ENCODE measurements at regions not wholly inside any gene's neighbourhood (a gene's known extent, or its start where the extent isn't known, plus 50 kb on each side); places are given as distances from the start of the nearest gene placed in this dataset.
"Not testable (repeated sequence)": the region's sequence is repeated elsewhere in the genome, so short reads cannot be mapped to it uniquely, and the experiment has no call there.

DNA sequence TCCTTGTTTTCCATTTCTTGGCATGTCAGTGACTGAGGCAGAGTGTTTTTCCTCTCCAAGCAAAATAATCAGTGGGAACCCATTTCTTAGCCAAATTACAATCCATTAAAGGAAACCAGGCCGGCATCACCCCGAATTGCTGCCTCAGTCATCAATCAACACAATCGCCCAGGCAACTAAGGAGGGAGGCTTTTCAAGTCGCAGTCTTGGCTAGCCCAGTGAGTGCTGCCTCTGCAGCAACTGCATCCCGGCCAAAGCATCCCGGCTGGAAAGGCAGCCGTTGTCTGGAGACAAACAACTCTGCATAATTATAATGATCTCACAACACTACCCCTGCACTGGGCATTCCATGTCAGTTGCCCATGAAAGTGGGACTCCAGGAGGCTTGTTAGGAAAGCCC is 213.5 kb upstream of the PRICKLE2 start:
- ATAC-seq: no peak
- DNase-seq (ENCODE audit: low spot score): no peak

DNA sequence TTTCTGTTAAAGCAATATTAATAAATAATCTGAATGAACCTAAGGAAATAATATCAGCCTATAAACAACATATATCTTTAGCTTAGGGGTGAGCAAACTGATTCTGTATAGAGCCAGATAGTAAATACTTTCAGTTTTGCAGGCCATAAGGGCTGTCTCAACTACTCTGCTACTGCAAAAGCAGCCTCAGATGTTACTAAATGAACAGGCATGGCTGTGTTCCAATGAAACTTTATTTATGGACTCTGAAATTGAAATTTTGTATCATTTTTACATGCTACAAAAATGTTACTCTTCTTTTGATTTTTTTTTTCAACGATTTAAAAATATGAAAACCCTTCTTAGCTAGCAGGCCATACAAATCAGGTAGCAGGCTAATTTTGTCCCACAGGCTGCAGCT is 212.8 kb upstream of the PRICKLE2 start:
- ATAC-seq: no peak
- no peak for DNase-seq (ENCODE audit: low spot score)

DNA sequence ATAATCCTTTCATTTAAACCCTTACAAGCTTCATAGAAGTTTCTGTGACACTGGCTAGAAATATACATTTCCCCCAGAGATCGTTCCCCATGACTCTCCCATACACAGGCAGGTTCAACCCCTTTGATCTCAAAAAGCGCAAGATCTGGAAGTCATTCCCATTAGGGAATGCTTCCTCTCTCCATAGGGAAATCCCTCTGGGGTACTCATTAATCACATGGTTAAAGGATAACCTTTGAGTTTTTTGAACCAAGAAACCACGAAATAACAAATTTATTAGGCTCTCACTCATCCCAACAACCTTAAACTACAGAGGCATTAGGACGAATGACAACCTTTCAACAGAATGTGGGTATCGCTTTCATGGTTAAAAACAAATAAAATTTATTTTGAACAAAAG is 211.9 kb upstream of the PRICKLE2 start:
- ATAC-seq (no peak), DNase-seq (ENCODE audit: low spot score) (no peak)

DNA sequence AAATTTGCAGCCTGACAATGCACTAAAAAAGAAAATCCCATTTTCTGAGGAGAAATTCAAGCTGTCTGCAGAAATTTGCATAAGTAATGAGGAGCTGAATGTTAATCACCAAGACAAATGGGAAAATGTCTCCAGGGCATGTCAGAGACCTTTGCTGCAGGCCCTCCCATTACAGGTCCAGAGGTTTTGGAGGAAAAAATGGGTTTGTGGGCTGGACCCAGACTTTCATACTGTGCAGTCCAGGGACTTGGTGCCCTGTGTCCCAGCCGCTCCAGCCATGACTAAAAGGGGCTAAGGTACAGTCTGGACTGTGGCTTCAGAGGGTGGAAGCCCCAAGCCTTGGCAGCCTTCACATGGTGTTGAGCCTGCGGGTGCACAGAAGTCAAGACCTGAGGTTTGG is 209.8 kb upstream of the PRICKLE2 start:
- DNase-seq (ENCODE audit: low spot score); ATAC-seq: not testable (repeated sequence)

DNA sequence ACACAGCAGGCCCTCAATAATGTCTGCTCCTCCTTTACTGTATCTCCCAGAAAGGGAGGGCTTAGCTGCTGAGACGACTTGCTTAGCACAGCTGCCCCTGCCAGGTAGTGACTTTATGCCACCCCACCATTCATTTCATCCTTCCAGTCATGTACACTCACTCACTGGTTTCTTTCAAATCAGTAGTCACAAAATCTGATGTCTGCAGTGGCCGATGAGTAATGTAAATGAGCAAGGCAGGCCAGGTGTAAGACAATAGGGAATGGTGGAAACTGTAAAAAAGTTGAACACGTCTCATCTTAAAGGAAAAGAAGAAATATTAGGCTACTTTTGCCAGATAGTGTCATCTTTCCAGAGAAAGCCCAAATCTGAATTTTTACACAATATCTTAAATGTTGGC is 207.6 kb upstream of the PRICKLE2 start:
- no peak for ATAC-seq
- DNase-seq (ENCODE audit: low spot score): no peak

DNA sequence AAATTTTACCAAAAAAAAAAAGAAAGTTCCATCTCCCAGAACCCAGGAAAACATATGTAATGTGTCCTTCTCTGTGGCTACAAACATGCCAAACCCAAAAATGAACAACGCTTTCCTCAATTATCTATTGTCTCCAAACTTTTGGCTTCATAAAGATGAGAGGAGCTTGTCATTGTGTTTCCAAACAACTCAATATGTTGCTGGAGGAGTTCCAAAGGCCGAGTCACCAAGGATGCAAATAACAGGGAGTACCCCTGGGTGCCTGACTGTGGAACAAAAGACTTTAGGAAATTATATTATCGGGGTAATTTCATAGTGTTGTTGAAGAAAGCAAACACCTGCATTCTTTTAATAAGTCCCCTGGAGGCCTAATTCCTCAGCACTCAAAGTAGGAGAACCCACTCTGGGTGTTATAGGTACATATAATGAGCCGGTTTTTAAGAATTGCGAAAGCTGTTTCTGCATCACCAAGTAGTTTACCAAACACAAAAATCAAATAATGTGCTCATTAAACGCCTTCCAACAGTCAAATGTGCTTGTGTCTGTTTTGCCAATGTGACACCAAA is 206.3 kb upstream of the PRICKLE2 start:
- DNase-seq (ENCODE audit: low spot score) (no peak), ATAC-seq (no peak)

DNA sequence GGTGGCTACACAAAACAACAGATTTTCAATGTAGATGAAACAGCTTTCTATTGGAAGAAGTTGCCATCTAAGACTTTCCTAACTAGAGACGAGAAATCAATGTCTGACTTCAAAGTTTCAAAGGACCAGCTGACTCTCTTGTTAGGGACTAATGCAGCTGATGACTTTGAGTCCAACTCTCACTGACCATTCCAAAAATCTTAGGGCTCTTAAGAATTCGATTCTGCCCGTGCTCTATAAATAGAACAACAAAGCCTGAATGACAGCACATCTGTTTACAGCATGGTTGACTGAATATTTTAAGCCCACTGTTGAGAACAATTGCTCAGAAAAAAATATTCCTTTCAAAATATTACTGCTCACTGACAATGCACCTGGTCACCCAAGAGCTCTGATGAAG is 202.4 kb upstream of the PRICKLE2 start:
- no peak for DNase-seq (ENCODE audit: low spot score)
- no peak for ATAC-seq

DNA sequence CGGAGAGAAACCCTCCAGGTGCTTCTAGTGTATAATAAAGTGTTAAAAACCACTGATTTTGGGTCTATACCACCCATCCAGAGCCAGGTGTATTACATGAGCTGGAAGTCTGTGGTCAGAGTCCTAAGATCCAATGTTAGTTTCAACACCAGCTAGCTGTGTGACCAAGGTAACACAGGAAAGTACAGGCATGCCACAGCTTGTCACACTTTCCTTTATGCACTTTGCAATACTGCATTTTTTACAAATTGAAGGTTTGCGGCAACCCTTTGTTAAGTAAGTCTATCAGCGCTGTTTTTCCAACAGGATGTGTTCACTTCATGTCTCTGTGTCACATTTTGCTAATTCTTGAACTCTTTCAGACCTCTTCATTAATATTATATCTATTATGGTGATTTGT is 201.3 kb upstream of the PRICKLE2 start:
- DNase-seq (ENCODE audit: low spot score) (no peak), ATAC-seq (no peak)

DNA sequence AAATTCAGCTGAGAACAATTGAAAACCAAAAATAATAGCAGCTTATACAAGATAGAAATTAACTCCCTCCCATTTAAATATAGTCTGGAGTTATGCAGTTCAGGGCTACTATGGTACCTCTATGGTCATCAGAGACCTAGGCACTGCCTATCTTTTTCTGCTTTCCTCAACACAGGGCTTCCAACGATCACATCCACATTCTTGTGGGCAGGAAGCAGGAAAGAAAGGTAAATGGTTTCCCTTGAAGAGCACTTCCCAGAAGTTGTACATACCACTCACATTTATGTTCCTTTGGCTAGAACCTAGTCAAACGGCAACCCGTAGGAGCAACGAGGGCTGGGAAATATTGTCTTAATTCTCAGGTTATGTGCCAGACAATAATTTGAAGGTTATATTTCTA is 197.7 kb upstream of the PRICKLE2 start:
- DNase-seq (ENCODE audit: low spot score) (no peak), ATAC-seq (no peak)

DNA sequence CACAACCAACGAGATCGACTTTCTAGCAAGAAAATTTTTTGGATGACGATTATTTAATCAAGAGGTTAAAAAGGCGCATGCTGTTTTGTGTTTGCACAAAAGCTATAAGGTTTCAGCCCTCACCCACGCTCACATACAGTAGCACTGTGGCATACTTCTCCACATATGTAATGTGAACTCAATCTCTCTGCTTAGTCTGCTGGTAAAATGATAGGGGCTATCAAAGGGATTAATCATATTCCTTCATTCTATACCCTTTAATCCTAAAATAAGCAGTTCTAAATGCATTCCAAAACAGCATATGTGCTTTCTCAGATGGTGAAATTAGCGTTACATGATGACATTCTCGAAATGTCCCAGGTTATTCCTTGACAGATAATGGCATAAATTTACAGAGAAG is 196.9 kb upstream of the PRICKLE2 start:
- ATAC-seq: no peak

DNA sequence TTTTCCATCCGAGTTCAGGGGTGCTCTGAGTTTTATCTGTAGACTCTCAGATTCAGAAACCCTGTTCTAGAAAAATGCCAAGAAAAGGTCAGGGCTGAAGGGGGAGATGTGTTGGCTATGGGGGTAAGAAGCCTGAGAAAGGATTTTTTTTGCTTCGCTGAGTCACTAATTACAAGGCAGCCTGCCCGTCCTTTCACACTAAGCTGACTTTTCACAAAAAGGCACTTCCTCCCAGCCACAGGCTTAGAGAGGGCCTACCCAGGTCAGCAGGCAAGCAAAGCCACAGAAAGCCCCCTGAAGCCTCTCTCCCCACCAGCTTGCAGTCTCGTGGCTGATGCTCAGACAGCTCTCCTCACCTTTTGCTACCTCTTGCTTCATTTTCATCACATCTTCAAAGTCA is 192.6 kb upstream of the PRICKLE2 start:
- ATAC-seq (no peak), DNase-seq (ENCODE audit: low spot score) (no peak)

More for the DNA sequence above, 196.9 kb upstream of the PRICKLE2 start:
- no peak for DNase-seq (ENCODE audit: low spot score)

DNA sequence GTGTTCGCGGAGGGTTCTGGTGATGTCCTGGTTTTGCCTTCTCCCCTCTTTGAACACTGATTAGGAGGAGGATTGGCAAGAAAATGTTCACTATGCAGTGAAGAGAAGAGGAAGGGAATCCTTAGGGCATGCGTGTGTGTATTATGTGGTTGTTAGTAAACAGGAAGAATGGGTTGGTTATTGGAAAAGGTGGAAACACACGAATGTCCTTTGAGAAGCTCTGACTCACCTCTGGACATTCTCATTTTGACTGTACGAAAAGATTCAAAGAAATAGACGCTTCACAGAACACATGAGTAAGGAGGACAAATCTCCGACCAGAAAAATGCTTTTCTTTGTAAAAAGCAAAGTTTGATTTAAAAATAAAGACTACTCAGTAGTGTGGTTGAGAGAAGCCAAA is 188.8 kb upstream of the PRICKLE2 start:
- DNase-seq (ENCODE audit: low spot score): no peak
- ATAC-seq: no peak

DNA sequence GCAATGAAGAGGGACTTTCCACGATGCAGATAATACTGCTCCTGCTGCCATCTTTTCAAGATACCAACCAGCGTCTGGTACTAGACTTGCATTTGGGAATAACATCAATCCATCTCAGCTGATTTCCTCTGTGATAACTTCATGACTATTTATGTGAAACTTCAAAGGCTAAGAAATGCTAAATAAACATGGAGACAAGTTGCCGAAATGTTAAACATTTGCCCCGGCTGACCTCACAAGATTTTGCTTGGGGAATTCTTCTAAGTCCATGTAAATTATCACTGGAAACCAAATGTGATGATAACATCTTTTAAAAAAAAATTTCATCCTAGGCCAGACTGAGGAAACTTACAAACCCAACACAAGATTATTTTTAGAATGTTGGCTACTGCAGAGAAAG is 185.8 kb upstream of the PRICKLE2 start:
- ATAC-seq: no peak

DNA sequence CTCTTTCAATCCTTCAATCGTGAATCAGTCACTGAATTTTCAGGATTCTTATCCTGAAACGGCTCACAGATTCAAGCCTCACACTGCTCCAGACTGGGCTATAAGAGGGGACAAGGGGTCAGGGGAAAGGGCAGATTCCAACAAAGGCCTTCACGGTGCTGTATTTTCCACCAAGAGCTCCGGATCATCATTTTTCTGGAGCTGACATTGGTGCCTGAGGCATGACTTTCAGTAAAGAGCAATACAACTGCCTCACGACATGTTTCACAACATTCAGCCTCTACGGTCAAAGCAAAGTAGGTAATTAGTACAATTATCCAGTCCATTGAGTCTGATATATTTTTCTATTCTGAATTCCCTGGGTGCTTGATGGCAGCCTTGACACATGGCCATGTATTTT is 185.0 kb upstream of the PRICKLE2 start:
- no peak for DNase-seq (ENCODE audit: low spot score)
- ATAC-seq: no peak

More for the DNA sequence above, 185.8 kb upstream of the PRICKLE2 start:
- no peak for DNase-seq (ENCODE audit: low spot score)

DNA sequence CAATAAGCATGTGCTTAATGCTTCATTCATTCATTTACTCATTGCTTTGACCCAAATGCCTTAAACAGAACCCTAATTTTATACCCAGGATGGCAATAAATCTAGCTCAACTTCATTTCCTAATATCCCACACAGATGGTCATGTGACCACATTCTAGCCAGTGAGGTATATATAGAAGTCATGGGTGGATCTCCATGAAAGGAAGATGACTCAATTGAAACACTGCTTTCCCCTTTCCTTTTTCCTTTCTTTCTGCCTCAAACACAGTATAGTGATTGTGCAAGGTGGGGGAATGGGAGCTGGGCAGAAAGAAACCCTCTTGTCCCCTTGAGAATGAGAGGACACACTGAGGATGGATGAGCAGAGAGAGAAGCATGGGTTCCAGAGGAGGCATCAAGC is 183.5 kb upstream of the PRICKLE2 start:
- ATAC-seq (no peak), DNase-seq (ENCODE audit: low spot score) (no peak)

DNA sequence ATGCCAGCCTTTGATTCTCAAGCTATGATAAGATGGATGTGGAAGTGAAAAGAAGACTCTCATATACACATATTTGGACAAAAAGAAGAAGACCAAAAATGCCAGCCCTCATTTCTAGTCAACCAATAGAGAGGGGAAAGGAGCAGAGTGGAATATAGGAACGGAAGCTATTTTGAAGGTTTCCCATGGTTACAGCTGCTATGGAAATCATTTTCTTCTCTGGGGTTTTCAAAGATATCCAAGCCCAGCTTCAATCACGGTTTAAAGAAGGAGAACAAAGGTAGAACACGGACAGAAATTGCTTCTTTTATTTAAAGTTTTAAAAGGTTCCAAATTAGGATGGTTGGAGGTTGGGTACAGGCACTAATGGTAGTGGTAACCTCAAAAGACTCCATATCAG is 181.0 kb upstream of the PRICKLE2 start:
- ATAC-seq (no peak), DNase-seq (ENCODE audit: low spot score) (no peak)

DNA sequence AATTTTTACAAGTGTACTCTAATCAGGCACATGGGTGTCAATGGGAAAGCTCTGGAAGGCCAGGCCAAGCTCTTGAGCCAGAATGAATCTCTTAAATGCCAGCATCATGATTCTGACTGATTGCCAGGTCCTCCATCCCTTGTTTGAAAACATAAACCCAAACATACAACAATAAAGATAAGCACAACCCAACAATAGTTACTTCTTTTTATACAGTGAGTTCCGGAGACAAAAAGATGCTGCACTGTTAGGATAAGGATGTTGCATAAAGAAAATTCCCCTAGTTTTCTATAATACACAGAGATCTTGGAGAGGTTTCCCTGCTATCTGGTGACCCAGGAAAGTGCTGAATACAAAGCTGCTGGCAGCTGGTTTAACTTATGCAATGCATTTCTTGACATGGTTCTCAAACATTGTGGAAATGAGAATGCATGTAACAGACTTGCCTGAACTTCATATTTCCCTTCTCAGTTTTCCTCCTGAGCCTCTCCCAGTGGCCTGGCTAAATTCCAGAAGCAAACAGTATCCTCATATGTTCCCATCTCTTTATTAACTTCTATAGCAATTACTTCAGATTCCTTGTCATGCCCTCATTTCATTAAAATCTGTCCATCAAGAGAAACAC is 180.1 kb upstream of the PRICKLE2 start:
- ATAC-seq (no peak), DNase-seq (ENCODE audit: low spot score) (no peak)

DNA sequence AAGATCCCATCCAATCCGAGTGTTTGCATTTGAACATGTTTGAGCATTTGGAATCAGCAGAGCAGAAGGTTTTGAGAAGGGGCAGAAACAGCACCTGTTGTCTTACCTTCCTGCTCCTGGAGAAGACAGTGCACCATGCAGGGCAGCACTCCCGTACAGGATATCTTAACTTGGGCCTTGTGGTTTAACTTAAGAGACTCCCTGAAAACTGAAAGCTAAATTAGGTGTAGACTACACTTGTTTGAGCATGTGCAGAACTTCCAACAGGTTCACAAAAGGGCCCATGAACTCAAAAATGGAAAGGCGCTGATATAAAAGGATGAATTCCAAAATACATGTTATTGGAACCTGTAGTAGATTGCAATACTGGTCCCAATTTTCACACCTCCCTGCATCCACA is 175.4 kb upstream of the PRICKLE2 start:
- no peak for DNase-seq (ENCODE audit: low spot score)
- no peak for ATAC-seq

DNA sequence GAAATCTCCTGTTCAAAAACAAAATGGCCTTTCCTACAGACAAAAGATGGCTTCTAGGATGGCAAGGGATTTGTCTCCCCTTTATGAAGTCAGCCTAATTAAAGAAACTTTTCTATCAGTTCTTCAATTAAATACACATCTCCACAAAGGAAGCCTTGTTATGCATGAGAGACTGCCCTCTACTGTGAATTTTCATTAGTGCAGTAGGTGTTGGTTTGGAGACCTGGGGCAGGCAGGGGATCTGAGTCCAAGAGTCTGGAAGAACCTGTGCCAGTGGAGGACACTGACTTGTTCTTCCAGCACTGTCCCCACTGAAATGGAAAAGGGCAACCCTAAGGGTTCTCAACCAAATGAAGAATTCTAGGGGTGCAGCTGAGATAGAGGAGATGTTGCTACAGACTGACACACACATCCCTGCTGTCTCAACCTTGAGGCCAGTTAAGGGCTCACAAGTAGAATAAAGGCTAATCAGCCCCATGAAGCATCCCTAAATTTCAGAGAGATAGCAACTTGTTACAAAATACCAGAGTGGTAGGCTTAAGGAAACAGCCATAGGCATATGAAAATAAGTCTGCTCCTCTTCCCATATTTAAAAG is 174.0 kb upstream of the PRICKLE2 start:
- DNase-seq (ENCODE audit: low spot score): no peak
- peak; percentile 95 for ATAC-seq

DNA sequence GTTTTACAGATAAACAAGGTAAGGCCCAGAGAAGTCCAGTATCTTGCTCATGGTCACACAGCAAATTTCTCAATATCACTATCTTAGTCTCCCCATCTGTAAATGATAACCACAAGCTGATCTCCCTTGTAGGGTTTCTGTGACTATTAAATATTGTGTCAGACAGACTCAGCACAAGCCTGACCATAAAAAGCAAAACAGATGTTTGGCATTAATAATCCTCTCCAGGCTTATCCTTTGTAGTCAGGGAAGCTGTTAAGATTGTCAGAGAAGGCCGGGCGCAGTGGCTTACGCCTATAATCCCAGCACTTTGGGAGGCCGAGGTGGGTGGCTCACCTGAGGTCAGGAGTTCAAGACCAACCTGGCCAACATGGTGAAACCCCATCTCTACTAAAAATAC is 173.2 kb upstream of the PRICKLE2 start:
- ATAC-seq (no peak), DNase-seq (ENCODE audit: low spot score) (no peak)

DNA sequence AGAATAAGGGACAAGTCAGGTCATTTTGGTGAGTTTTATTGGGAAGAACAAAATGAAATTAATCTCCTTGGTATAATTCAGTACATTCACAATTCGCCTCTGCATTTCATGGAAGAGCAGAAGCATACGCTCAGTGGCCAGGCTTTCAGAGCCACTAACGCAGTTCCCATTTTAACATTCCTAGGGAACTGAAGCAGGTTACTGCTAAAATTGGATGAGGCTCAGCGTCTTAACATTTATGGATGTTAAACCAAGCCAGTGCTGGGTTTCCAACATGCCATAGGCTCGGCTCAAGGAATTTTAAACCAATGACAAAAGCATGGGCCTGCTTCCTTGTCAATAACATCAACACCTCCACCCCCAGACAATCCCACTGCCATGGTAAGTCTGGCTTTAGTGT is 172.7 kb upstream of the PRICKLE2 start:
- DNase-seq (ENCODE audit: low spot score): no peak
- ATAC-seq: no peak

DNA sequence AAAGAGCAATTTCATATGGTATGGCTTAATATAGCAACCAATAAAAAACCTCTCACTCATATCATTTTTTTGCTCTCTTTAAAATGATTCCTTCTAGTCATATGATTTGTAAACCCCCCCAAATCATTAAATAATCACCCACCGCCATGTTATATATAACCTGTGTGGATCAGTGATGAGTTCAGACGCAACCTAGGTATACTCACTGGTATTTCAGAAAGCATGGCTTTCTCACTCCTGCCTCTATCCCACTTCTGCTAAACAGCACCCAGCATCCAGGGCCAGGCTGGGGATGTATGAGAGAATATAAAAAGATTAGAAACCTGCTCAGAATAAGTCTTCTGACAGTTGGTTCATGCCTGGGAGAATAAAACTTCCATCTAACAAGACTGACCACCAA is 172.3 kb upstream of the PRICKLE2 start:
- DNase-seq (ENCODE audit: low spot score): no peak
- no peak for ATAC-seq

DNA sequence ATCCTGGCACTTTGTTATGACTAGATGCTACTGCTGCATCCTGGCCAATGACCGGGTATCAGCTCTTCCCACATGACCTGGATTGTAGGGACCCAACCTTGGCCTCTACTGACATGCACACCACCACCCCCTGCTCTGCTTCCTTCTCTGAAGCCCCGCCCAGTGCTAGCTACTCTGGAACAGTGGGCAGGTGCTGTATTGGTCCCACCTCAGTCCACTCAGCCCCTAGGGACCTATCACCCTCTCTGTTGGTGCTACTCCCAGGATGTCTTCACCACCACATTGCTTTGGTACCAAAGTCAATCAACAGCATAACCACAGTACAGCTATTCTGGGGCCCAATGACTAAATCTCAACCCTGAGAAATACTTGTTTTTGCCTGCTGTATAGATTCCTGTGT is 170.2 kb upstream of the PRICKLE2 start:
- no peak for ATAC-seq

More for the DNA sequence above, 170.2 kb upstream of the PRICKLE2 start:
- DNase-seq (ENCODE audit: low spot score): no peak

Measured in left lobe of liver (tissue), 2 donors.